GM23338 (cell line): ENCODE measurements at regions not wholly inside any gene's neighbourhood (a gene's known extent, or its start where the extent isn't known, plus 50 kb on each side); places are given as distances from the start of the nearest gene placed in this dataset.

ENCODE experiments used
- ATAC-seq: fragments of 200-7000 bp; cut with Tn5 transposase; 3 replicates; pipeline ENCODE4 v1.9.1; 2020
- DNase-seq: peaks from one replicate; pipeline ENCODE4 v3.0.0-alpha.2; 2015; ENCODE audit warnings: low spot score
- H2AFZ ChIP-seq: fragments of 200-600 bp; sonication (generic); 2 replicates; pipeline ENCODE4 v1.8.0; 2016; ENCODE audit warnings: antibody characterized with exemption, mild to moderate bottlenecking, moderate library complexity
- H3F3A ChIP-seq: fragments of 200-600 bp; sonication (generic); replicated peaks from 2 replicates; pipeline ENCODE4 v1.8.0; 2017; ENCODE audit warnings: antibody characterized with exemption, mixed run types, low read depth
- H3K27ac ChIP-seq: fragments of 200-600 bp; sonication (generic); 2 replicates; pipeline ENCODE4 v1.6.1; 2016; ENCODE audit warnings: low read depth
- H3K27me3 ChIP-seq: fragments of 200-600 bp; sonication (generic); 2 replicates; pipeline ENCODE4 v1.8.0; 2016; ENCODE audit warnings: mild to moderate bottlenecking, mixed run types, moderate library complexity; ENCODE audit not compliant: insufficient read depth
- H3K36me3 ChIP-seq: fragments of 200-600 bp; sonication (generic); 2 replicates; pipeline ENCODE4 v1.8.0; 2016; ENCODE audit warnings: mild to moderate bottlenecking; ENCODE audit not compliant: insufficient read depth
- H3K4me1 ChIP-seq: fragments of 200-600 bp; sonication (generic); 2 replicates; pipeline ENCODE4 v1.8.0; 2016; ENCODE audit warnings: mild to moderate bottlenecking, moderate library complexity; ENCODE audit not compliant: insufficient read depth
- H3K4me2 ChIP-seq: fragments of 200-600 bp; sonication (generic); 2 replicates; pipeline ENCODE4 v1.7.1; 2017; ENCODE audit warnings: mixed run types
- H3K4me3 ChIP-seq: fragments of 200-600 bp; sonication (generic); 2 replicates; pipeline ENCODE4 v1.6.1; 2016; ENCODE audit warnings: mixed run types
- H3K79me2 ChIP-seq: fragments of 200-600 bp; sonication (generic); replicated peaks from 2 replicates; pipeline ENCODE4 v1.8.0; 2017; ENCODE audit warnings: mild to moderate bottlenecking; ENCODE audit not compliant: insufficient read depth
- H3K9me2 ChIP-seq: fragments of 200-600 bp; sonication (generic); 2 replicates; pipeline ENCODE4 v1.8.0; 2017; ENCODE audit not compliant: insufficient read depth
- H4K20me1 ChIP-seq: fragments of 200-600 bp; sonication (generic); replicated peaks from 2 replicates; pipeline ENCODE4 v1.8.0; 2017; ENCODE audit warnings: mild to moderate bottlenecking; ENCODE audit not compliant: insufficient read depth
- H3K27ac Mint-ChIP-seq: 2 replicates; pipeline ENCODE4 v1.8.0; 2020; ENCODE audit warnings: inconsistent platforms, mild to moderate bottlenecking, moderate library complexity, mixed read lengths
- H3K27me3 Mint-ChIP-seq: 3 replicates; pipeline ENCODE4 v1.8.0; 2022; ENCODE audit warnings: low read depth, mild to moderate bottlenecking, moderate library complexity, mixed read lengths, inconsistent platforms; ENCODE audit not compliant: insufficient read depth, poor library complexity
- H3K36me3 Mint-ChIP-seq: 3 replicates; pipeline ENCODE4 v1.8.0; 2021; ENCODE audit warnings: low read depth, mild to moderate bottlenecking, inconsistent platforms, moderate library complexity, mixed read lengths
- H3K4me1 Mint-ChIP-seq: 3 replicates; pipeline ENCODE4 v1.8.0; 2020; ENCODE audit warnings: mild to moderate bottlenecking, inconsistent platforms, mixed read lengths
- H3K4me3 Mint-ChIP-seq: 3 replicates; pipeline ENCODE4 v1.8.0; 2021; ENCODE audit warnings: moderate library complexity, mild to moderate bottlenecking, inconsistent platforms, mixed read lengths
- H3K9me3 Mint-ChIP-seq: 3 replicates; pipeline ENCODE4 v1.8.0; 2020; ENCODE audit warnings: moderate library complexity, mild to moderate bottlenecking, inconsistent platforms, mixed read lengths
- CREB1 ChIP-seq: fragments of 250-450 bp; sonication (Bioruptor Pico); IDR thresholded peaks from 2 replicates; pipeline ENCODE4 v1.5.0; 2020; ENCODE audit warnings: low read depth, mild to moderate bottlenecking, moderate library complexity
- EZH2phosphoT487 ChIP-seq: fragments of 200-600 bp; sonication (generic); IDR thresholded peaks from one replicate; pipeline ENCODE4 v1.8.1; 2018; ENCODE audit warnings: antibody characterized with exemption; ENCODE audit not compliant: unreplicated experiment
- NANOG ChIP-seq: IDR thresholded peaks from 2 replicates; pipeline ENCODE4 v1.6.1; 2016; ENCODE audit warnings: antibody characterized with exemption, borderline replicate concordance
- POLR2AphosphoS5 ChIP-seq: IDR thresholded peaks from 2 replicates; pipeline ENCODE4 v1.6.1; 2016; ENCODE audit warnings: antibody characterized with exemption, low read depth
- STAT1 ChIP-seq: IDR thresholded peaks from one replicate; pipeline ENCODE4 v1.6.1; 2016; ENCODE audit warnings: antibody characterized with exemption; ENCODE audit not compliant: unreplicated experiment
- ZNF114 ChIP-seq: fragments of 250-450 bp; sonication (Bioruptor Pico); IDR thresholded peaks from 2 replicates; pipeline ENCODE4 v1.5.0; 2020; ENCODE audit warnings: mild to moderate bottlenecking, moderate library complexity
- ZNF331 ChIP-seq: fragments of 250-450 bp; sonication (Bioruptor Pico); IDR thresholded peaks from 2 replicates; pipeline ENCODE4 v1.5.0; 2020; ENCODE audit warnings: low read depth, mild to moderate bottlenecking, moderate library complexity
- TF ChIP-seq, protein P1 (sequence below): fragments of 250-450 bp; sonication (Bioruptor Pico); IDR thresholded peaks from 2 replicates; pipeline ENCODE4 v1.5.0; 2020; ENCODE audit warnings: mild to moderate bottlenecking, moderate library complexity
- TF ChIP-seq, protein P2 (sequence below): IDR thresholded peaks from one replicate; pipeline ENCODE4 v1.6.1; 2018; ENCODE audit warnings: antibody characterized with exemption; ENCODE audit not compliant: unreplicated experiment

GRCh38 chr9:17900606-17901005, 321.7 kb downstream of the SH3GL2 start:
- Mint-ChIP-seq H3K4me1 (no peaks in the 10 kb centered on the region; the same call in 2 of the 3 replicates), H3K9me3 (no peaks in the 10 kb centered on the region), H3K4me3 (no peak overlapping the region), H3K36me3 (no peaks in the 10 kb centered on the region), H3K27ac (no peak overlapping the region), H3K27me3 (peaks cover 11% of the 10 kb centered on the region)
- TF ChIP-seq CREB1 (no peak), ZNF114 (CRISPR knock-in tag) (no peak), STAT1 (no peak), POLR2AphosphoS5 (no peak), EZH2phosphoT487 (no peak), ZNF331 (CRISPR knock-in tag) (no peak), NANOG (no peak)
- TF ChIP-seq, protein P1, sequence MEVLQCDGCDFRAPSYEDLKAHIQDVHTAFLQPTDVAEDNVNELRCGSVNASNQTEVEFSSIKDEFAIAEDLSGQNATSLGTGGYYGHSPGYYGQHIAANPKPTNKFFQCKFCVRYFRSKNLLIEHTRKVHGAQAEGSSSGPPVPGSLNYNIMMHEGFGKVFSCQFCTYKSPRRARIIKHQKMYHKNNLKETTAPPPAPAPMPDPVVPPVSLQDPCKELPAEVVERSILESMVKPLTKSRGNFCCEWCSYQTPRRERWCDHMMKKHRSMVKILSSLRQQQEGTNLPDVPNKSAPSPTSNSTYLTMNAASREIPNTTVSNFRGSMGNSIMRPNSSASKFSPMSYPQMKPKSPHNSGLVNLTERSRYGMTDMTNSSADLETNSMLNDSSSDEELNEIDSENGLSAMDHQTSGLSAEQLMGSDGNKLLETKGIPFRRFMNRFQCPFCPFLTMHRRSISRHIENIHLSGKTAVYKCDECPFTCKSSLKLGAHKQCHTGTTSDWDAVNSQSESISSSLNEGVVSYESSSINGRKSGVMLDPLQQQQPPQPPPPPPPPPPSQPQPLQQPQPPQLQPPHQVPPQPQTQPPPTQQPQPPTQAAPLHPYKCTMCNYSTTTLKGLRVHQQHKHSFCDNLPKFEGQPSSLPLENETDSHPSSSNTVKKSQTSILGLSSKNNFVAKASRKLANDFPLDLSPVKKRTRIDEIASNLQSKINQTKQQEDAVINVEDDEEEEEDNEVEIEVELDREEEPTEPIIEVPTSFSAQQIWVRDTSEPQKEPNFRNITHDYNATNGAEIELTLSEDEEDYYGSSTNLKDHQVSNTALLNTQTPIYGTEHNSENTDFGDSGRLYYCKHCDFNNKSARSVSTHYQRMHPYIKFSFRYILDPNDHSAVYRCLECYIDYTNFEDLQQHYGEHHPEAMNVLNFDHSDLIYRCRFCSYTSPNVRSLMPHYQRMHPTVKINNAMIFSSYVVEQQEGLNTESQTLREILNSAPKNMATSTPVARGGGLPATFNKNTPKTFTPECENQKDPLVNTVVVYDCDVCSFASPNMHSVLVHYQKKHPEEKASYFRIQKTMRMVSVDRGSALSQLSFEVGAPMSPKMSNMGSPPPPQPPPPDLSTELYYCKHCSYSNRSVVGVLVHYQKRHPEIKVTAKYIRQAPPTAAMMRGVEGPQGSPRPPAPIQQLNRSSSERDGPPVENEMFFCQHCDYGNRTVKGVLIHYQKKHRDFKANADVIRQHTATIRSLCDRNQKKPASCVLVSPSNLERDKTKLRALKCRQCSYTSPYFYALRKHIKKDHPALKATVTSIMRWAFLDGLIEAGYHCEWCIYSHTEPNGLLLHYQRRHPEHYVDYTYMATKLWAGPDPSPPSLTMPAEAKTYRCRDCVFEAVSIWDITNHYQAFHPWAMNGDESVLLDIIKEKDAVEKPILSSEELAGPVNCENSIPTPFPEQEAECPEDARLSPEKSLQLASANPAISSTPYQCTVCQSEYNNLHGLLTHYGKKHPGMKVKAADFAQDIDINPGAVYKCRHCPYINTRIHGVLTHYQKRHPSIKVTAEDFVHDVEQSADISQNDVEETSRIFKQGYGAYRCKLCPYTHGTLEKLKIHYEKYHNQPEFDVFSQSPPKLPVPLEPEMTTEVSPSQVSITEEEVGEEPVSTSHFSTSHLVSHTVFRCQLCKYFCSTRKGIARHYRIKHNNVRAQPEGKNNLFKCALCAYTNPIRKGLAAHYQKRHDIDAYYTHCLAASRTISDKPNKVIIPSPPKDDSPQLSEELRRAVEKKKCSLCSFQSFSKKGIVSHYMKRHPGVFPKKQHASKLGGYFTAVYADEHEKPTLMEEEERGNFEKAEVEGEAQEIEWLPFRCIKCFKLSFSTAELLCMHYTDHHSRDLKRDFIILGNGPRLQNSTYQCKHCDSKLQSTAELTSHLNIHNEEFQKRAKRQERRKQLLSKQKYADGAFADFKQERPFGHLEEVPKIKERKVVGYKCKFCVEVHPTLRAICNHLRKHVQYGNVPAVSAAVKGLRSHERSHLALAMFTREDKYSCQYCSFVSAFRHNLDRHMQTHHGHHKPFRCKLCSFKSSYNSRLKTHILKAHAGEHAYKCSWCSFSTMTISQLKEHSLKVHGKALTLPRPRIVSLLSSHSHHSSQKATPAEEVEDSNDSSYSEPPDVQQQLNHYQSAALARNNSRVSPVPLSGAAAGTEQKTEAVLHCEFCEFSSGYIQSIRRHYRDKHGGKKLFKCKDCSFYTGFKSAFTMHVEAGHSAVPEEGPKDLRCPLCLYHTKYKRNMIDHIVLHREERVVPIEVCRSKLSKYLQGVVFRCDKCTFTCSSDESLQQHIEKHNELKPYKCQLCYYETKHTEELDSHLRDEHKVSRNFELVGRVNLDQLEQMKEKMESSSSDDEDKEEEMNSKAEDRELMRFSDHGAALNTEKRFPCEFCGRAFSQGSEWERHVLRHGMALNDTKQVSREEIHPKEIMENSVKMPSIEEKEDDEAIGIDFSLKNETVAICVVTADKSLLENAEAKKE = no peak
- TF ChIP-seq, protein P2, sequence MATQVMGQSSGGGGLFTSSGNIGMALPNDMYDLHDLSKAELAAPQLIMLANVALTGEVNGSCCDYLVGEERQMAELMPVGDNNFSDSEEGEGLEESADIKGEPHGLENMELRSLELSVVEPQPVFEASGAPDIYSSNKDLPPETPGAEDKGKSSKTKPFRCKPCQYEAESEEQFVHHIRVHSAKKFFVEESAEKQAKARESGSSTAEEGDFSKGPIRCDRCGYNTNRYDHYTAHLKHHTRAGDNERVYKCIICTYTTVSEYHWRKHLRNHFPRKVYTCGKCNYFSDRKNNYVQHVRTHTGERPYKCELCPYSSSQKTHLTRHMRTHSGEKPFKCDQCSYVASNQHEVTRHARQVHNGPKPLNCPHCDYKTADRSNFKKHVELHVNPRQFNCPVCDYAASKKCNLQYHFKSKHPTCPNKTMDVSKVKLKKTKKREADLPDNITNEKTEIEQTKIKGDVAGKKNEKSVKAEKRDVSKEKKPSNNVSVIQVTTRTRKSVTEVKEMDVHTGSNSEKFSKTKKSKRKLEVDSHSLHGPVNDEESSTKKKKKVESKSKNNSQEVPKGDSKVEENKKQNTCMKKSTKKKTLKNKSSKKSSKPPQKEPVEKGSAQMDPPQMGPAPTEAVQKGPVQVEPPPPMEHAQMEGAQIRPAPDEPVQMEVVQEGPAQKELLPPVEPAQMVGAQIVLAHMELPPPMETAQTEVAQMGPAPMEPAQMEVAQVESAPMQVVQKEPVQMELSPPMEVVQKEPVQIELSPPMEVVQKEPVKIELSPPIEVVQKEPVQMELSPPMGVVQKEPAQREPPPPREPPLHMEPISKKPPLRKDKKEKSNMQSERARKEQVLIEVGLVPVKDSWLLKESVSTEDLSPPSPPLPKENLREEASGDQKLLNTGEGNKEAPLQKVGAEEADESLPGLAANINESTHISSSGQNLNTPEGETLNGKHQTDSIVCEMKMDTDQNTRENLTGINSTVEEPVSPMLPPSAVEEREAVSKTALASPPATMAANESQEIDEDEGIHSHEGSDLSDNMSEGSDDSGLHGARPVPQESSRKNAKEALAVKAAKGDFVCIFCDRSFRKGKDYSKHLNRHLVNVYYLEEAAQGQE = no peak
- DNase-seq (no peak), ATAC-seq (no peak)
- Histone ChIP-seq H2AFZ (no peak overlapping the region), H3K79me2 (no peaks in the 10 kb centered on the region), H3F3A (0 out of 2 replicates have a peak, but pooled peaks cover under 1% of the 10 kb centered on the region), H3K27me3 (peaks cover 32% of the 10 kb centered on the region), H4K20me1 (no peaks in the 10 kb centered on the region), H3K27ac (no peak overlapping the region), H3K4me2 (no peak overlapping the region), H3K36me3 (no peaks in the 10 kb centered on the region), H3K4me1 (peaks cover 6% of the 10 kb centered on the region), H3K9me2 (no peaks in the 10 kb centered on the region), H3K4me3 (no peak overlapping the region)
